ENCODE measurements at regions not wholly inside any gene's neighbourhood (a gene's known extent, or its start where the extent isn't known, plus 50 kb on each side); places are given as distances from the start of the nearest gene placed in this dataset.

- no peak overlapping the region for H3K4me3 ChIP-seq (ENCODE audit: low read depth, low read length)
- no peak for TF ChIP-seq CTCF (IDR thresholded peaks at IDR 0.05; ENCODE audit: insufficient read depth, low read depth, low read length)
- no peak for DNase-seq (ENCODE audit: low read depth)
These were observed 144.6 kb downstream of the ELOVL4 start for GRCh38 chr6:79802657-79803300.

GRCh38 chr6:79801362-79801761 lies 146.0 kb downstream of the ELOVL4 start:
- no peak for DNase-seq (ENCODE audit: low read depth)
- no peak for TF ChIP-seq CTCF (IDR thresholded peaks at IDR 0.05; ENCODE audit: insufficient read depth, low read depth, low read length)
- no peak overlapping the region for H3K4me3 ChIP-seq (ENCODE audit: low read depth, low read length)

GRCh38 chr6:79798841-79799240 lies 148.5 kb downstream of the ELOVL4 start:
- TF ChIP-seq CTCF (IDR thresholded peaks at IDR 0.05; ENCODE audit: insufficient read depth, low read depth, low read length), result no peak
- H3K4me3 ChIP-seq (ENCODE audit: low read depth, low read length), result no peak overlapping the region
- DNase-seq (ENCODE audit: low read depth), result no peak

GRCh38 chr6:79797912-79798311 lies 149.4 kb downstream of the ELOVL4 start:
- TF ChIP-seq CTCF (IDR thresholded peaks at IDR 0.05; ENCODE audit: insufficient read depth, low read depth, low read length), result no peak
- H3K4me3 ChIP-seq (ENCODE audit: low read depth, low read length), result no peak overlapping the region
- no peak for DNase-seq (ENCODE audit: low read depth)

- TF ChIP-seq CTCF (IDR thresholded peaks at IDR 0.05; ENCODE audit: insufficient read depth, low read depth, low read length), result no peak
- no peak overlapping the region for H3K4me3 ChIP-seq (ENCODE audit: low read depth, low read length)
These were observed 150.1 kb downstream of the ELOVL4 start for GRCh38 chr6:79797163-79797764.

GRCh38 chr6:79796197-79796596 lies 151.2 kb downstream of the ELOVL4 start:
- no peak for DNase-seq (ENCODE audit: low read depth)
- H3K4me3 ChIP-seq (ENCODE audit: low read depth, low read length), result no peak overlapping the region
- TF ChIP-seq CTCF (IDR thresholded peaks at IDR 0.05; ENCODE audit: insufficient read depth, low read depth, low read length), result no peak

More at GRCh38 chr6:79797163-79797764, 150.1 kb downstream of the ELOVL4 start:
- DNase-seq (ENCODE audit: low read depth), result no peak

All from fibroblast of villous mesenchyme (primary cell).